HCT116 (cell line): ENCODE measurements at regions not wholly inside any gene's neighbourhood (a gene's known extent, or its start where the extent isn't known, plus 50 kb on each side); places are given as distances from the start of the nearest gene placed in this dataset.

Experiments used
- ATAC-seq: fragments of 200-7000 bp; cut with Tn5 transposase; 2 replicates; pipeline ENCODE4 v1.9.1; 2020; ENCODE audit warnings: mild to moderate bottlenecking, moderate library complexity
- BruUV-seq: library from RNA; stranded (reverse); fragments of 400-500 nt; replicated peaks from 2 replicates; lab custom pipeline; 2021; lab: Mats Ljungman, UMichigan
- CTCF ChIA-PET: fragments of 300-600 bp; sonication (Branson Sonifier 250); formaldehyde crosslinking; loops from one replicate; lab custom pipeline; 2021; ENCODE audit warnings: antibody characterized with exemption; lab: Charles Lee
- POLR2A ChIA-PET: fragments of 300-600, 350-600 bp; sonication (Branson Sonifier 250); formaldehyde crosslinking; loops from one replicate; lab custom pipeline; 2021; ENCODE audit warnings: antibody characterized with exemption; lab: Charles Lee
- RAD21 ChIA-PET, 2 experiments: fragments of 300-600 bp; sonication (Branson Sonifier 250); formaldehyde crosslinking; loops; one replicate each; lab custom pipeline; 2023; ENCODE audit warnings: low total read pairs in 2 of 2; ENCODE audit not compliant: uncharacterized antibody in 2 of 2, unreplicated experiment in 2 of 2, low non-redundant PET in 1 of 2; lab: Charles Lee
- DNase-seq: peaks from one replicate; pipeline ENCODE4 v3.0.0-alpha.2; 2010; ENCODE audit warnings: low read depth, low spot score
- H2AFZ ChIP-seq: fragments of 200-600 bp; shearing (Covaris generic), sonication (generic); 2 replicates; pipeline ENCODE4 v1.6.1; 2017; ENCODE audit warnings: low read depth, mixed run types, mixed read lengths, antibody characterized with exemption, low read length; ENCODE audit not compliant: poor library complexity, severe bottlenecking
- H3K27ac ChIP-seq: 2 replicates; pipeline ENCODE4 v1.5.1; 2012; ENCODE audit warnings: low read depth, low read length
- H3K27me3 ChIP-seq: fragments of 200-600 bp; sonication (generic); 2 replicates; pipeline ENCODE4 v1.6.1; 2016; ENCODE audit warnings: mixed run types, low read length, mixed read lengths; ENCODE audit not compliant: insufficient read depth
- H3K36me3 ChIP-seq, 2 experiments: fragments of 200-500 bp in 1 of 2; fragments of 200-600 bp in 1 of 2; sonication (Bioruptor generic) in 1 of 2; sonication (generic) in 1 of 2; 2 replicates each; pipeline versions ENCODE4 v1.5.1 to v1.6.1; 2014 to 2016; ENCODE audit warnings: low read length in 2 of 2, inconsistent platforms in 1 of 2, mixed read lengths in 1 of 2, mixed run types in 1 of 2; ENCODE audit not compliant: insufficient read depth in 2 of 2, control insufficient read depth in 1 of 2
- H3K4me1 ChIP-seq, 2 experiments: fragments of 200-600 bp in 1 of 2; sonication (generic) in 1 of 2; 2 replicates each; pipeline versions ENCODE4 v1.5.1 to v1.6.1; 2012 to 2017; ENCODE audit warnings: low read length in 2 of 2, inconsistent platforms in 1 of 2, mild to moderate bottlenecking in 1 of 2, mixed read lengths in 1 of 2, mixed run types in 1 of 2, moderate library complexity in 1 of 2; ENCODE audit not compliant: insufficient read depth in 2 of 2, control insufficient read depth in 1 of 2
- H3K4me2 ChIP-seq: fragments of 200-600 bp; sonication (generic); 2 replicates; pipeline ENCODE4 v1.6.1; 2017; ENCODE audit warnings: mixed run types, low read length, mixed read lengths
- H3K4me3 ChIP-seq, 2 experiments: fragments of 200-600 bp in 1 of 2; sonication (generic) in 1 of 2; replicated peaks in 1 of 2; 2 replicates each; pipeline ENCODE4 v1.5.1; 2011 to 2016; ENCODE audit warnings: low read length in 2 of 2, control low read depth in 1 of 2, low read depth in 1 of 2, mild to moderate bottlenecking in 1 of 2, mixed read lengths in 1 of 2, mixed run types in 1 of 2
- H3K79me2 ChIP-seq: fragments of 200-600 bp; sonication (generic); 2 replicates; pipeline ENCODE4 v1.6.1; 2017; ENCODE audit warnings: mild to moderate bottlenecking, mixed run types, low read length, moderate library complexity, mixed read lengths; ENCODE audit not compliant: insufficient read depth
- H3K9ac ChIP-seq: fragments of 200-600 bp; sonication (generic); 2 replicates; pipeline ENCODE4 v1.6.1; 2016; ENCODE audit warnings: low read length, mixed read lengths
- H3K9me2 ChIP-seq: fragments of 200-600 bp; sonication (generic), shearing (Covaris generic); 2 replicates; pipeline ENCODE4 v1.6.1; 2017; ENCODE audit warnings: mixed run types, mild to moderate bottlenecking, moderate library complexity; ENCODE audit not compliant: insufficient read depth
- H3K9me3 ChIP-seq, 2 experiments: fragments of 200-500 bp in 1 of 2; fragments of 200-600 bp in 1 of 2; sonication (Bioruptor generic) in 1 of 2; sonication (generic) in 1 of 2; 2 replicates each; pipeline ENCODE4 v1.6.1; 2014 to 2017; ENCODE audit warnings: low read length in 2 of 2, mixed read lengths in 2 of 2, inconsistent platforms in 1 of 2, low read depth in 1 of 2, mild to moderate bottlenecking in 1 of 2, mixed run types in 1 of 2, moderate library complexity in 1 of 2; ENCODE audit not compliant: control insufficient read depth in 1 of 2, insufficient read depth in 1 of 2
- H4K20me1 ChIP-seq: fragments of 200-600 bp; sonication (generic), shearing (Covaris generic); 2 replicates; pipeline ENCODE4 v1.6.1; 2017; ENCODE audit warnings: mixed run types, mild to moderate bottlenecking, moderate library complexity; ENCODE audit not compliant: insufficient read depth
- CBX3 ChIP-seq: IDR thresholded peaks from 2 replicates; pipeline ENCODE4 v1.6.1; 2012; ENCODE audit warnings: low read depth
- CEBPB ChIP-seq: IDR thresholded peaks from 2 replicates; pipeline ENCODE4 v1.6.1; 2012; ENCODE audit warnings: low read depth
- EGR1 ChIP-seq: IDR thresholded peaks from 2 replicates; pipeline ENCODE4 v1.6.1; 2012; ENCODE audit warnings: low read depth
- ELF1 ChIP-seq: IDR thresholded peaks from 2 replicates; pipeline ENCODE4 v1.6.1; 2012; ENCODE audit warnings: low read depth, borderline replicate concordance
- EZH2 ChIP-seq: fragments of 200-600 bp; sonication (generic); IDR thresholded peaks from 2 replicates; pipeline ENCODE4 v1.6.1; 2017; ENCODE audit warnings: antibody characterized with exemption, mixed run types
- EZH2phosphoT487 ChIP-seq: fragments of 200-600 bp; IDR thresholded peaks from 2 replicates; pipeline ENCODE4 v1.6.1; 2018; ENCODE audit warnings: antibody characterized with exemption, borderline replicate concordance
- FOSL1 ChIP-seq: IDR thresholded peaks from 2 replicates; pipeline ENCODE4 v1.6.1; 2012; ENCODE audit warnings: low read depth
- JUND ChIP-seq: IDR thresholded peaks from 2 replicates; pipeline ENCODE4 v1.6.1; 2012
- POLR2A ChIP-seq: IDR thresholded peaks from 2 replicates; pipeline ENCODE4 v1.7.0; 2011; ENCODE audit warnings: borderline replicate concordance; ENCODE audit not compliant: insufficient read depth, insufficient read length; ENCODE audit errors: extremely low read depth
- RAD21 ChIP-seq: IDR thresholded peaks from 2 replicates; pipeline ENCODE4 v1.6.1; 2012; ENCODE audit warnings: low read depth, mild to moderate bottlenecking
- SIN3A ChIP-seq: IDR thresholded peaks from 2 replicates; pipeline ENCODE4 v1.6.1; 2012; ENCODE audit warnings: low read depth
- SP1 ChIP-seq: IDR thresholded peaks from 2 replicates; pipeline ENCODE4 v1.6.1; 2012; ENCODE audit warnings: low read depth
- SRF ChIP-seq: IDR thresholded peaks from 2 replicates; pipeline ENCODE4 v1.6.1; 2012; ENCODE audit warnings: low read depth
- TCF7L2 ChIP-seq: IDR thresholded peaks from 2 replicates; pipeline ENCODE4 v1.7.0; 2011; ENCODE audit warnings: borderline replicate concordance, inconsistent platforms; ENCODE audit not compliant: insufficient read depth, insufficient read length; ENCODE audit errors: extremely low read depth
- YY1 ChIP-seq: IDR thresholded peaks from 2 replicates; pipeline ENCODE4 v1.6.1; 2011; ENCODE audit warnings: low read length, low read depth, moderate library complexity, mild to moderate bottlenecking; ENCODE audit not compliant: insufficient replicate concordance; ENCODE audit errors: extremely low read depth
- ZFX ChIP-seq: fragments of 450-650 bp; IDR thresholded peaks from 2 replicates; pipeline ENCODE4 v1.6.1; 2017
- ZNF274 ChIP-seq: fragments of 200-500 bp; sonication (Bioruptor generic); IDR thresholded peaks from 2 replicates; pipeline ENCODE4 v1.6.1; 2014; ENCODE audit warnings: mild to moderate bottlenecking, low read depth, low read length, inconsistent platforms
- intact Hi-C: fragments of 100-400 bp; cut with micrococcal nuclease; formaldehyde crosslinking; loops from 2 replicates; pipeline ENCODE4 v1.10.0; 2022
- TF ChIP-seq, protein P1 (sequence below): IDR thresholded peaks from 2 replicates; pipeline ENCODE4 v1.6.1; 2011; ENCODE audit warnings: mild to moderate bottlenecking, low read length, moderate library complexity; ENCODE audit not compliant: insufficient replicate concordance; ENCODE audit errors: extremely low read depth
- TF ChIP-seq, protein P2 (sequence below), 3 experiments: fragments of 200-600 bp in 1 of 3; sonication (generic) in 1 of 3; IDR thresholded peaks in 2 of 3; conservative IDR thresholded peaks in 1 of 3; 2 replicates each; pipeline ENCODE4 v1.5.1; 2012 to 2017; ENCODE audit warnings: low read depth in 2 of 3, low read length in 2 of 3, antibody characterized with exemption in 1 of 3, borderline replicate concordance in 1 of 3, control low read depth in 1 of 3, mild to moderate bottlenecking in 1 of 3, mixed read lengths in 1 of 3, mixed run types in 1 of 3, moderate library complexity in 1 of 3; ENCODE audit not compliant: insufficient read depth in 1 of 3
- TF ChIP-seq, protein P3 (sequence below): IDR thresholded peaks from 2 replicates; pipeline ENCODE4 v1.6.1; 2012

DNA sequence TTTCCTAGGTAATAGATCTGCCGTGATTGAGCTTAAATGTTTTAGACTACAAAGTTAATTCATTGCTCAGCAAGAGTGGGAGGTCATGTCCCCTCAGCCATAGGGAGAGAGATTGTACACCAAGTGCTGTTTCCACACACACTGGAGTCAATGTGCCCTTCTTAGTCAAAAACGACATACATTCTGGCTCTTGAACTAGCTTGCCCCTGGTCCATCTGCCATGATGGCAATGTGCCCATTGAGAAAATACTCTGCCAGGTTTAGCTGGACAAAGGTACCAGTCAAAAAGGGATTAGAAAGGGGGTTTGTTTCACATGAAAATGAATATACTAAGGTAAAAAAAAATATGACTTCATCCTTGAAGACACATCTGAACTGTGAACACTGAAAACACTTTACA, 377.1 kb upstream of the ADGRL3 start:
- RAD21 ChIA-PET = no interaction called here

More for the DNA sequence above, 377.1 kb upstream of the ADGRL3 start:
- H3K79me2 ChIP-seq = no peaks in the 10 kb centered on the region
- DNase-seq (no peak), ATAC-seq (no peak)
- no peak overlapping the region for H3K4me2 ChIP-seq
- CTCF ChIA-PET = no interaction called here
- no peak overlapping the region for H2AFZ ChIP-seq
- peaks cover 9 to 10% of the 10 kb centered on the region in 2 experiments; a peak in 3 of 4 replicates for H3K9me3 ChIP-seq
- H3K9me2 ChIP-seq = no peaks in the 10 kb centered on the region
- H3K27me3 ChIP-seq = no peaks in the 10 kb centered on the region
- intact Hi-C loops = no loop called here
- H4K20me1 ChIP-seq = no peaks in the 10 kb centered on the region
- no peak overlapping the region for H3K4me3 ChIP-seq
- no peaks in the 10 kb centered on the region for H3K4me1 ChIP-seq
- no TSS peak for BruUV-seq
- no peak overlapping the region for H3K9ac ChIP-seq
- no peak for TF ChIP-seq RAD21
- TF ChIP-seq EGR1 = no peak
- TF ChIP-seq SP1 = no peak
- TF ChIP-seq, protein P1, sequence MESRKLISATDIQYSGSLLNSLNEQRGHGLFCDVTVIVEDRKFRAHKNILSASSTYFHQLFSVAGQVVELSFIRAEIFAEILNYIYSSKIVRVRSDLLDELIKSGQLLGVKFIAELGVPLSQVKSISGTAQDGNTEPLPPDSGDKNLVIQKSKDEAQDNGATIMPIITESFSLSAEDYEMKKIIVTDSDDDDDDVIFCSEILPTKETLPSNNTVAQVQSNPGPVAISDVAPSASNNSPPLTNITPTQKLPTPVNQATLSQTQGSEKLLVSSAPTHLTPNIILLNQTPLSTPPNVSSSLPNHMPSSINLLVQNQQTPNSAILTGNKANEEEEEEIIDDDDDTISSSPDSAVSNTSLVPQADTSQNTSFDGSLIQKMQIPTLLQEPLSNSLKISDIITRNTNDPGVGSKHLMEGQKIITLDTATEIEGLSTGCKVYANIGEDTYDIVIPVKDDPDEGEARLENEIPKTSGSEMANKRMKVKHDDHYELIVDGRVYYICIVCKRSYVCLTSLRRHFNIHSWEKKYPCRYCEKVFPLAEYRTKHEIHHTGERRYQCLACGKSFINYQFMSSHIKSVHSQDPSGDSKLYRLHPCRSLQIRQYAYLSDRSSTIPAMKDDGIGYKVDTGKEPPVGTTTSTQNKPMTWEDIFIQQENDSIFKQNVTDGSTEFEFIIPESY = no peak
- no peak for TF ChIP-seq ZFX
- TF ChIP-seq ELF1 = no peak
- no peak for TF ChIP-seq SIN3A
- TF ChIP-seq POLR2A = no peak
- TF ChIP-seq YY1 = no peak
- no peak for TF ChIP-seq FOSL1
- TF ChIP-seq, protein P2, sequence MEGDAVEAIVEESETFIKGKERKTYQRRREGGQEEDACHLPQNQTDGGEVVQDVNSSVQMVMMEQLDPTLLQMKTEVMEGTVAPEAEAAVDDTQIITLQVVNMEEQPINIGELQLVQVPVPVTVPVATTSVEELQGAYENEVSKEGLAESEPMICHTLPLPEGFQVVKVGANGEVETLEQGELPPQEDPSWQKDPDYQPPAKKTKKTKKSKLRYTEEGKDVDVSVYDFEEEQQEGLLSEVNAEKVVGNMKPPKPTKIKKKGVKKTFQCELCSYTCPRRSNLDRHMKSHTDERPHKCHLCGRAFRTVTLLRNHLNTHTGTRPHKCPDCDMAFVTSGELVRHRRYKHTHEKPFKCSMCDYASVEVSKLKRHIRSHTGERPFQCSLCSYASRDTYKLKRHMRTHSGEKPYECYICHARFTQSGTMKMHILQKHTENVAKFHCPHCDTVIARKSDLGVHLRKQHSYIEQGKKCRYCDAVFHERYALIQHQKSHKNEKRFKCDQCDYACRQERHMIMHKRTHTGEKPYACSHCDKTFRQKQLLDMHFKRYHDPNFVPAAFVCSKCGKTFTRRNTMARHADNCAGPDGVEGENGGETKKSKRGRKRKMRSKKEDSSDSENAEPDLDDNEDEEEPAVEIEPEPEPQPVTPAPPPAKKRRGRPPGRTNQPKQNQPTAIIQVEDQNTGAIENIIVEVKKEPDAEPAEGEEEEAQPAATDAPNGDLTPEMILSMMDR (IDR thresholded peaks at IDR 0.05 in 2 of 3, conservative IDR thresholded peaks at IDR 0.05 in 1 of 3; ENCODE audit: borderline replicate concordance in 1 of 3, insufficient read depth in 1 of 3, low read depth in 2 of 3, low read length in 2 of 3) = no peak
- TF ChIP-seq EZH2phosphoT487 = no peak
- TF ChIP-seq TCF7L2 = no peak
- TF ChIP-seq CBX3 = no peak
- no peak for TF ChIP-seq JUND
- TF ChIP-seq, protein P3, sequence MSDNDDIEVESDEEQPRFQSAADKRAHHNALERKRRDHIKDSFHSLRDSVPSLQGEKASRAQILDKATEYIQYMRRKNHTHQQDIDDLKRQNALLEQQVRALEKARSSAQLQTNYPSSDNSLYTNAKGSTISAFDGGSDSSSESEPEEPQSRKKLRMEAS = no peak
- no peak for TF ChIP-seq EZH2
- TF ChIP-seq SRF = no peak
- TF ChIP-seq CEBPB = no peak
- TF ChIP-seq ZNF274 = no peak
- H3K36me3 ChIP-seq = no peaks in the 10 kb centered on the region
- no peak overlapping the region for H3K27ac ChIP-seq
- POLR2A ChIA-PET = no interaction called here
